ENCODE measurements at regions not wholly inside any gene's neighbourhood (a gene's known extent, or its start where the extent isn't known, plus 50 kb on each side); places are given as distances from the start of the nearest gene placed in this dataset.

DNA sequence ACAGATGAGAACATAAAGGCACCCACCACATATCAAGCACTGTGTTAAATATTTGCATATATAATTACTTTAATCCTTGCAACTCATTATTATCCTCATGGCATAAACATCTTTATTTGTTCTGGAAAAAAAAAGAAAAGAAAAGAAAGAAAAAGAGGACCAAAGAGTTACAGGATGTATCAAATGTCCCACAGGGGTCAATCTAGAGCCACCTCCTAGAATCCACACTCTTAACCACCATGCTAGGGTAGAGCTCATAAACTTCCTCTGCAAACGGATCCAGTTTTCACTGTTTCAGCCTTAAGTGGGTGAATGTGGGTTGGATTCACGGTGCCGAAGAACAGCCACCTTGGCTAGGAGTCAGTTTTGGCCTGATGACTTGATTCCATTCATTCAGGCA, 171.1 kb upstream of the PPARGC1A start:
- TF ChIP-seq CTCF (IDR thresholded peaks at IDR 0.05) (no peak), POLR2A (IDR thresholded peaks at IDR 0.05) (no peak)
